HG02970 (cell line): ENCODE measurements at regions not wholly inside any gene's neighbourhood (a gene's known extent, or its start where the extent isn't known, plus 50 kb on each side); places are given as distances from the start of the nearest gene placed in this dataset.
"Not testable (repeated sequence)": the region's sequence is repeated elsewhere in the genome, so short reads cannot be mapped to it uniquely, and the experiment has no call there.

Experiments
- ATAC-seq: cut with Tn5 transposase; IDR thresholded peaks from one replicate; pipeline ENCODE4 v1.9.1; 2021; ENCODE audit warnings: mild to moderate bottlenecking, moderate library complexity, moderate number of reproducible peaks; ENCODE audit not compliant: unreplicated experiment, low FRiP score

GRCh38 chr11:81253244-81253643, 1480.4 kb downstream of the FAM181B start:
- no peak for ATAC-seq

GRCh38 chr11:81246941-81247340, 1486.7 kb downstream of the FAM181B start:
- no peak for ATAC-seq

- no peak for ATAC-seq
These were observed 1487.9 kb downstream of the FAM181B start for GRCh38 chr11:81245791-81246190.

- ATAC-seq = no peak
These were observed 1491.9 kb downstream of the FAM181B start for GRCh38 chr11:81241672-81242275.

GRCh38 chr11:81237139-81237538, 1496.5 kb downstream of the FAM181B start:
- ATAC-seq = no peak

- not testable (repeated sequence) for ATAC-seq
These were observed 1506.3 kb downstream of the FAM181B start for GRCh38 chr11:81227409-81227808.

- ATAC-seq = no peak
These were observed 1509.3 kb downstream of the FAM181B start for GRCh38 chr11:81224396-81224795.

GRCh38 chr11:81222491-81222890, 1511.2 kb downstream of the FAM181B start:
- ATAC-seq = no peak

GRCh38 chr11:81220146-81220895, 1513.3 kb downstream of the FAM181B start:
- ATAC-seq = no peak

GRCh38 chr11:81219661-81220060, 1514.0 kb downstream of the FAM181B start:
- ATAC-seq = no peak

- no peak for ATAC-seq
These were observed 1515.2 kb downstream of the FAM181B start for GRCh38 chr11:81218440-81218839.

GRCh38 chr11:81211050-81211449, 1522.6 kb downstream of the FAM181B start:
- no peak for ATAC-seq

- ATAC-seq = no peak
These were observed 1526.1 kb downstream of the FAM181B start for GRCh38 chr11:81207421-81208054.

GRCh38 chr11:81203876-81204275, 1529.8 kb downstream of the FAM181B start:
- no peak for ATAC-seq

GRCh38 chr11:81197396-81197795, 1536.3 kb downstream of the FAM181B start:
- ATAC-seq = no peak

- ATAC-seq = no peak
These were observed 1541.1 kb downstream of the FAM181B start for GRCh38 chr11:81192516-81192915.

- ATAC-seq = no peak
These were observed 1543.1 kb downstream of the FAM181B start for GRCh38 chr11:81190546-81190945.

- ATAC-seq = not testable (repeated sequence)
These were observed 1546.6 kb downstream of the FAM181B start for GRCh38 chr11:81187033-81187432.

GRCh38 chr11:81174646-81175330, 1558.9 kb downstream of the FAM181B start:
- no peak for ATAC-seq

GRCh38 chr11:81165164-81165563, 1568.5 kb downstream of the FAM181B start:
- no peak for ATAC-seq

GRCh38 chr11:81159900-81160299, 1573.8 kb downstream of the FAM181B start:
- ATAC-seq = no peak
